Subcutaneous abdominal adipose tissue (tissue), 5 donors: ENCODE measurements at regions not wholly inside any gene's neighbourhood (a gene's known extent, or its start where the extent isn't known, plus 50 kb on each side); places are given as distances from the start of the nearest gene placed in this dataset.

ENCODE experiments used
- H3K27ac ChIP-seq: one replicate; pipeline ENCODE4 v1.7.0; 2013; ENCODE audit warnings: low read depth, mild to moderate bottlenecking, inconsistent platforms, low read length, moderate library complexity
- H3K27me3 ChIP-seq, 5 donors: one replicate each; pipeline ENCODE4 v1.7.0; 2013; ENCODE audit warnings: low read length in 5 of 5, inconsistent platforms in 1 of 5; ENCODE audit not compliant: control insufficient read depth in 5 of 5, insufficient read depth in 4 of 5
- H3K36me3 ChIP-seq, 5 donors: one replicate each; pipeline ENCODE4 v1.7.0; 2013; ENCODE audit warnings: low read length in 5 of 5; ENCODE audit not compliant: control insufficient read depth in 5 of 5, insufficient read depth in 5 of 5
- H3K4me1 ChIP-seq, 5 donors: one replicate each; pipeline ENCODE4 v1.7.0; 2013; ENCODE audit warnings: low read length in 5 of 5, mild to moderate bottlenecking in 3 of 5, moderate library complexity in 1 of 5; ENCODE audit not compliant: control insufficient read depth in 5 of 5, insufficient read depth in 5 of 5
- H3K4me3 ChIP-seq, 5 donors: one replicate each; pipeline ENCODE4 v1.7.0; 2013; ENCODE audit warnings: low read length in 5 of 5, low read depth in 1 of 5
- H3K9ac ChIP-seq, 5 donors: one replicate each; pipeline ENCODE4 v1.7.0; 2013; ENCODE audit warnings: low read length in 5 of 5, mild to moderate bottlenecking in 4 of 5, moderate library complexity in 3 of 5
- H3K9me3 ChIP-seq, 5 donors: one replicate each; pipeline ENCODE4 v1.7.0; 2013; ENCODE audit warnings: low read length in 5 of 5; ENCODE audit not compliant: control insufficient read depth in 5 of 5
- donor health status: healthy.
- donor health status: healthy.
- donor health status: healthy.
- donor health status: healthy.
- donor health status: healthy.

DNA sequence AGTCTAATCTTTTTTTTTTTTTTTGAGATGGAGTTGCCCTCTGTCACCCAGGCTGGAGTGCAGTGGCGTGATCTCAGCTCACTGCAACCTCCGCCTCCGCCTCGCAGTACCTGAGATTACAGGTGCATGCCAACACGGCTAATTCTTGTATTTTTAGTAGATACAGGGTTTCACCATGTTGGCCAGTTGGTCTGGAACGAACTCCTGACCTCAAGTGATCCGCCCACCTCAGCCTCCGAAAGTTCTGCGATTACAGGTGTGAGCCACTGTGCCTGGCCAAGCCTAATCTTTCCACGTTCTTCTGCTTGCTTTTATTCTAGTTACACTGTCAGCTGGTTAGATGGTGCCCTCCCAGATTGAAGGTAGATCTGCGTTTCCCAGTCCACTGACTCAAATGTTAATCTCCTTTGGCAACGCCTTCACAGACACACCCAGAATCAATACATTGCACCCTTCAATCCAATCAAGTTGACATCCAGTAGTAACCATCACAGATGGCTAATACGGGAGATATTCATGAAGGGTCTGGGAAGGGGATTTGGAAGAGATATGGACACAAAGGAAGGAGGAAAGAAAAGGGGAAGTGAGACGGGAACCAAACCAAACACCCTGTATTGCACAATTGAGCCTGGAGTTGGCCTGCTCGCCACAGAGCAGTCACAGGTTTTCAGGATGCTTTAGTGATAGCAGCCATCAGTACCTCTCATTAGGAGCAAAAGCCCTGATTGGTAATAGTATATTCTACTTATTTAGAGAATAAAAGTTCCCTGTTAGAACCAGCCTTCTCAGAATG, 229.8 kb downstream of the PIK3C3 start:
- Histone ChIP-seq H3K4me3 (no peak overlapping the region), H3K4me1 (no peaks in the 10 kb centered on the region), H3K9me3 (no peaks in the 10 kb centered on the region), H3K27ac (no peak overlapping the region), H3K9ac (no peak overlapping the region), H3K27me3 (no peaks in the 10 kb centered on the region), H3K36me3 (no peaks in the 10 kb centered on the region)

DNA sequence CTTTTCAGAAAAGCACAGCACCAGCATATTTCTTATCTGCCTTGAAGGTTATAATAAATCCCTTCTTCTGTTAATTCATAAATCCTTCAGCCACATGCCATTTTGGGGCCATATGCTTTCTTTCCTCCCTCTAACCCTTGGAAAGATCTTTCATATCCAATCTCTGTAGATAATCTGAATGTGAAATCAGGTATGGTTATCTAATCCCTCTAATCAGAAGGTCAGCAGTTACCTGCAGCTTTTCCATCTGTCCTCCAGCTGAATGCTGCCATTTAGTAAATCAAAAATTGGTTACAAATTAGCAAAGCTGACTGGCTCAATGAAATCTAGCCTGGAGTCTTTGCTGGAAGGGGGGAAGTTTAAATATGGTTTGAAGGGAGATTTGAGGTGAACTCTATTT, 230.5 kb downstream of the PIK3C3 start:
- Histone ChIP-seq H3K4me3 (no peak overlapping the region), H3K4me1 (no peaks in the 10 kb centered on the region), H3K27ac (no peak overlapping the region), H3K27me3 (no peaks in the 10 kb centered on the region), H3K36me3 (no peaks in the 10 kb centered on the region), H3K9me3 (no peaks in the 10 kb centered on the region), H3K9ac (no peak overlapping the region)

- Histone ChIP-seq H3K4me3 (no peak overlapping the region), H3K9me3 (no peaks in the 10 kb centered on the region), H3K27ac (no peak overlapping the region)
These were observed 232.8 kb downstream of the PIK3C3 start for GRCh38 chr18:42187611-42188380.

DNA sequence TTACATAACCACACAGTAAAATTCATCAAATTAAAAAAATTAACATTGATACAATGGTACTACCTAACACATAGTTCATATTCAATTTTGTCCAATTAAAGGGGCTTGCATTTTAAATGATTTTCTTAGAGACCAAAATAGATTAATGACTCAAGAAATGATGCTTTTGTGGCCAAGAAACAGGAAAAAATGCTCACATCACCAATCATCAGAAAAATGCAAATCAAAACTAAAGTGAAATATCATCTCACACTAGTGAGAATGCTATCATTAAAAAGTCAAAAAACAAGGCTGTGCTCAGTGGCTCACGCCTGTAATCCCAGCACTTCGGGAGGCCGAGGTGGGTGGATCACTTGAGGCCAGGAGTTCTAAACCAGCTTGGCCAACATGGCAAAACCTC, 235.6 kb downstream of the PIK3C3 start:
- H3K27me3 ChIP-seq = no peaks in the 10 kb centered on the region
- no peak overlapping the region for H3K27ac ChIP-seq
- H3K4me1 ChIP-seq = no peaks in the 10 kb centered on the region
- no peak overlapping the region for H3K4me3 ChIP-seq
- H3K36me3 ChIP-seq = no peaks in the 10 kb centered on the region
- no peaks in the 10 kb centered on the region for H3K9me3 ChIP-seq
- no peak overlapping the region for H3K9ac ChIP-seq

More at GRCh38 chr18:42187611-42188380, 232.8 kb downstream of the PIK3C3 start:
- Histone ChIP-seq H3K27me3 (no peaks in the 10 kb centered on the region), H3K9ac (no peak overlapping the region), H3K4me1 (no peaks in the 10 kb centered on the region), H3K36me3 (no peaks in the 10 kb centered on the region)

- Histone ChIP-seq H3K27me3 (no peaks in the 10 kb centered on the region), H3K36me3 (no peaks in the 10 kb centered on the region), H3K4me1 (no peaks in the 10 kb centered on the region)
These were observed 237.5 kb downstream of the PIK3C3 start for GRCh38 chr18:42192251-42193248.

GRCh38 chr18:42196651-42197050, 241.6 kb downstream of the PIK3C3 start:
- no peak overlapping the region for H3K27ac ChIP-seq
- no peaks in the 10 kb centered on the region for H3K27me3 ChIP-seq
- H3K9ac ChIP-seq = no peak overlapping the region
- no peaks in the 10 kb centered on the region for H3K36me3 ChIP-seq
- H3K4me1 ChIP-seq = no peaks in the 10 kb centered on the region
- H3K9me3 ChIP-seq = no peaks in the 10 kb centered on the region
- no peak overlapping the region for H3K4me3 ChIP-seq

More at GRCh38 chr18:42192251-42193248, 237.5 kb downstream of the PIK3C3 start:
- H3K27ac ChIP-seq = no peak overlapping the region
- no peak overlapping the region for H3K4me3 ChIP-seq
- H3K9ac ChIP-seq = no peak overlapping the region
- H3K9me3 ChIP-seq = no peaks in the 10 kb centered on the region

- Histone ChIP-seq H3K27me3 (no peaks in the 10 kb centered on the region), H3K4me3 (no peak overlapping the region), H3K4me1 (no peaks in the 10 kb centered on the region)
These were observed 246.1 kb downstream of the PIK3C3 start for GRCh38 chr18:42201137-42201536.

GRCh38 chr18:42211201-42211600, 256.2 kb downstream of the PIK3C3 start:
- no peak overlapping the region for H3K9ac ChIP-seq
- H3K4me1 ChIP-seq = peaks cover 0 to 2% (median 0%) of the 10 kb centered on the region in 5 donors
- H3K27ac ChIP-seq = no peak overlapping the region
- no peaks in the 10 kb centered on the region for H3K36me3 ChIP-seq
- H3K9me3 ChIP-seq = no peaks in the 10 kb centered on the region
- H3K27me3 ChIP-seq = no peaks in the 10 kb centered on the region
- H3K4me3 ChIP-seq = no peak overlapping the region

More at GRCh38 chr18:42201137-42201536, 246.1 kb downstream of the PIK3C3 start:
- Histone ChIP-seq H3K9ac (no peak overlapping the region), H3K9me3 (no peaks in the 10 kb centered on the region), H3K27ac (no peak overlapping the region), H3K36me3 (no peaks in the 10 kb centered on the region)

GRCh38 chr18:42222557-42222956, 267.5 kb downstream of the PIK3C3 start:
- Histone ChIP-seq H3K36me3 (no peaks in the 10 kb centered on the region), H3K4me3 (no peak overlapping the region), H3K9me3 (peaks cover 0 to 3% (median 0%) of the 10 kb centered on the region in 5 donors), H3K27me3 (no peaks in the 10 kb centered on the region), H3K27ac (no peak overlapping the region), H3K4me1 (no peaks in the 10 kb centered on the region), H3K9ac (no peak overlapping the region)
